ENCODE measurements at regions not wholly inside any gene's neighbourhood (a gene's known extent, or its start where the extent isn't known, plus 50 kb on each side); places are given as distances from the start of the nearest gene placed in this dataset.

GRCh38 chr17:79415909-79416308, 194.9 kb downstream of the RBFOX3 start:
- DNase-seq: no peak

- no peak for DNase-seq
Observed at GRCh38 chr17:79415365-79415764, 195.5 kb downstream of the RBFOX3 start.

GRCh38 chr17:79414793-79415211, 196.0 kb downstream of the RBFOX3 start:
- DNase-seq: peak; percentile 19

- peak; percentile 73 for DNase-seq
Observed at GRCh38 chr17:79414063-79414792, 196.6 kb downstream of the RBFOX3 start.

- DNase-seq: peak; percentile 73
Observed at GRCh38 chr17:79413611-79414010, 197.2 kb downstream of the RBFOX3 start.

GRCh38 chr17:79412886-79413390, 197.9 kb downstream of the RBFOX3 start:
- peak; percentile 40 for DNase-seq

GRCh38 chr17:79412110-79412509, 198.7 kb downstream of the RBFOX3 start:
- DNase-seq: no peak

GRCh38 chr17:79411419-79411818, 199.4 kb downstream of the RBFOX3 start:
- DNase-seq: no peak

- DNase-seq: peak; percentile 41
Observed at GRCh38 chr17:79410681-79411080, 200.2 kb downstream of the RBFOX3 start.

- no peak for DNase-seq
Observed at GRCh38 chr17:79408251-79408650, 202.6 kb downstream of the RBFOX3 start.

- peak; percentile 2 for DNase-seq
Observed at GRCh38 chr17:79407385-79407784, 203.5 kb downstream of the RBFOX3 start.

- DNase-seq: no peak
Observed at GRCh38 chr17:79406316-79406715, 204.5 kb downstream of the RBFOX3 start.

- no peak for DNase-seq
Observed at GRCh38 chr17:79405823-79406222, 205.0 kb downstream of the RBFOX3 start.

- DNase-seq: no peak
Observed at GRCh38 chr17:79404136-79404911, 206.5 kb downstream of the RBFOX3 start.

GRCh38 chr17:79401704-79402674, 208.9 kb downstream of the RBFOX3 start:
- peak; percentile 10 for DNase-seq

- DNase-seq: peak; percentile 21
Observed at GRCh38 chr17:79400989-79401703, 209.7 kb downstream of the RBFOX3 start.

- DNase-seq: no peak
Observed at GRCh38 chr17:79399610-79400144, 211.2 kb downstream of the RBFOX3 start.

GRCh38 chr17:79398441-79398840, 212.4 kb downstream of the RBFOX3 start:
- no peak for DNase-seq

- no peak for DNase-seq
Observed at GRCh38 chr17:79396696-79397095, 214.2 kb downstream of the RBFOX3 start.

GRCh38 chr17:79395545-79395944, 215.3 kb downstream of the RBFOX3 start:
- DNase-seq: no peak

GRCh38 chr17:79395066-79395465, 215.8 kb downstream of the RBFOX3 start:
- DNase-seq: no peak
